Testis (tissue), 2 donors: ENCODE measurements at regions not wholly inside any gene's neighbourhood (a gene's known extent, or its start where the extent isn't known, plus 50 kb on each side); places are given as distances from the start of the nearest gene placed in this dataset.

ENCODE experiments used
- DNase-seq: peaks from one replicate; pipeline ENCODE4 v3.0.0-alpha.2; 2019
- H3K27ac ChIP-seq, 2 donors: fragments of 200-600 bp; sonication (generic); one replicate each; pipeline ENCODE4 v1.5.1; 2019
- H3K27me3 ChIP-seq: fragments of 200-600 bp; sonication (generic); one replicate; pipeline ENCODE4 v1.5.1; 2019
- H3K36me3 ChIP-seq: fragments of 200-600 bp; sonication (generic); one replicate; pipeline ENCODE4 v1.5.1; 2017; ENCODE audit warnings: low read depth; ENCODE audit errors: missing control alignments
- H3K4me1 ChIP-seq: fragments of 200-600 bp; sonication (generic); one replicate; pipeline ENCODE4 v1.5.1; 2019
- H3K4me3 ChIP-seq, 2 donors: fragments of 200-600 bp; sonication (generic); one replicate each; pipeline ENCODE4 v1.5.1; 2017 to 2019
- H3K9me3 ChIP-seq: fragments of 200-600 bp; sonication (generic); one replicate; pipeline ENCODE4 v1.5.1; 2017
- POLR2A ChIP-seq: fragments of 450-650 bp; IDR thresholded peaks from one replicate; pipeline ENCODE4 v1.6.1; 2017; ENCODE audit warnings: antibody characterized with exemption, mild to moderate bottlenecking, moderate library complexity
- WGBS, 2 donors: methylation state at CpG; one replicate each; pipeline ENCODE4 v1.1.5; 2018; 5-methylcytosine and 5-hydroxymethylcytosine counted together
- intact Hi-C: fragments of 100-400 bp; cut with DNase I; formaldehyde crosslinking; loops from one replicate; pipeline ENCODE4 v1.15.1; 2023; ENCODE audit warnings: low total_unique reads
- TF ChIP-seq, protein P1 (sequence below), 3 experiments: fragments of 450-650 bp in 2 of 3; fragments of 200-600 bp in 1 of 3; sonication (generic) in 1 of 3; IDR thresholded peaks; one replicate each; pipeline ENCODE4 v1.5.1; 2016 to 2019; ENCODE audit warnings: antibody characterized with exemption in 3 of 3, mild to moderate bottlenecking in 2 of 3, moderate library complexity in 1 of 3

DNA sequence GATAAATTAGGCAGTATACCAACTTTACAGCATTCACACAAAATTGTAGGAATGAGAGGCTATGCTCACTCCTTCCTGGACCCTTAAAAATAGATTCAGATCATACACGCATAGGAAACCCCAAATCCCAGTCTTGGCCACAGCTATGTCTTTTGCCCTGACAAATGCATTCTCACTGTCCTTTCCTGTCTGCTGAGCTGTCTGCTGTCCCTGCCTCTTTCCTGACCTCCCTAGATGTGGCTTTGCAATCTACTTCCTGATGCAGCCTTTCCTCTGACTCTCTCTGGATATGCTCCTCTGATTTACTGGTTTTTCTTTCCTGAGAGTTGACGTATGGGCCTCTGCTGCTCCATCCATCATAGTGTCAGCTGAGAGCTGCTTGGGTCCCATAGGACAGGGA, 59.8 kb upstream of the SLC35F3 start:
- no peak overlapping the region for H3K27ac ChIP-seq
- intact Hi-C loops: no loop called here
- WGBS, 2 donors: 54 to 64% methylated on average over 2 of the region's 2 CpGs
- TF ChIP-seq, protein P1, sequence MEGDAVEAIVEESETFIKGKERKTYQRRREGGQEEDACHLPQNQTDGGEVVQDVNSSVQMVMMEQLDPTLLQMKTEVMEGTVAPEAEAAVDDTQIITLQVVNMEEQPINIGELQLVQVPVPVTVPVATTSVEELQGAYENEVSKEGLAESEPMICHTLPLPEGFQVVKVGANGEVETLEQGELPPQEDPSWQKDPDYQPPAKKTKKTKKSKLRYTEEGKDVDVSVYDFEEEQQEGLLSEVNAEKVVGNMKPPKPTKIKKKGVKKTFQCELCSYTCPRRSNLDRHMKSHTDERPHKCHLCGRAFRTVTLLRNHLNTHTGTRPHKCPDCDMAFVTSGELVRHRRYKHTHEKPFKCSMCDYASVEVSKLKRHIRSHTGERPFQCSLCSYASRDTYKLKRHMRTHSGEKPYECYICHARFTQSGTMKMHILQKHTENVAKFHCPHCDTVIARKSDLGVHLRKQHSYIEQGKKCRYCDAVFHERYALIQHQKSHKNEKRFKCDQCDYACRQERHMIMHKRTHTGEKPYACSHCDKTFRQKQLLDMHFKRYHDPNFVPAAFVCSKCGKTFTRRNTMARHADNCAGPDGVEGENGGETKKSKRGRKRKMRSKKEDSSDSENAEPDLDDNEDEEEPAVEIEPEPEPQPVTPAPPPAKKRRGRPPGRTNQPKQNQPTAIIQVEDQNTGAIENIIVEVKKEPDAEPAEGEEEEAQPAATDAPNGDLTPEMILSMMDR (IDR thresholded peaks at IDR 0.05): no peak
- TF ChIP-seq POLR2A: no peak
- H3K4me1 ChIP-seq: no peaks in the 10 kb centered on the region
- no peaks in the 10 kb centered on the region for H3K27me3 ChIP-seq
- no peak for DNase-seq
- no peaks in the 10 kb centered on the region for H3K36me3 ChIP-seq
- no peaks in the 10 kb centered on the region for H3K9me3 ChIP-seq
- no peak overlapping the region for H3K4me3 ChIP-seq
